ENCODE measurements at regions not wholly inside any gene's neighbourhood (a gene's known extent, or its start where the extent isn't known, plus 50 kb on each side); places are given as distances from the start of the nearest gene placed in this dataset.
"Not testable (repeated sequence)": the region's sequence is repeated elsewhere in the genome, so short reads cannot be mapped to it uniquely, and the experiment has no call there.

DNA sequence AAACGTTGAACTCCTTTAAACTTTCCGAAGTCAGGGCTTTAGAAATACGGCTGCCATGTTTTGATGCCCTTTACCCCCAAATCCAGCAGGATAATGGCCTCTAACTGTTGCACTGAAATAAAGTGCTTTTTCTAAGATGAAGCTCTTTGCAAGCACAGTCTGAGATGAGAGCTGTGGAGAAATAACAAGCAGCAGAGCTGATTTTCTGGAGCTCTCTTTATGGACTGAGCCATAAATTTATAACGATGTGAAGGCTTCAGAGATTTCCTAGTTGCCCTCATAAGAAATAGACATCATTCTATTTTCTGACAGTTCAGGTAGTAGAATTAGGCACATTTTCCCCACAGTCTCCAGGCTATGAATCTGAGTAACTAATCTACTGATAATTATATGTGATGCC is 567.3 kb downstream of the PDHA2 start:
- POLR2A ChIA-PET, result no interaction called here
- Histone ChIP-seq H3K36me3 (ENCODE audit: control insufficient read depth, insufficient read depth, low read length) (no peaks in the 10 kb centered on the region), H3K9me3 (ENCODE audit: control insufficient read depth, insufficient read depth, low read depth, low read length) (no peaks in the 10 kb centered on the region), H3K4me1 (ENCODE audit: control insufficient read depth, insufficient read depth, low read length) (no peaks in the 10 kb centered on the region), H3K4me3 (ENCODE audit: low read depth in 2 of 2, low read length in 2 of 2) (no peak overlapping the region), H3K27ac (ENCODE audit: low read length) (no peak overlapping the region), H3K27me3 (ENCODE audit: control insufficient read depth, insufficient read depth, low read length) (no peaks in the 10 kb centered on the region)
- DNase-seq (ENCODE audit: low read depth, low spot score), result no peak
- in situ Hi-C loops (cut with HindIII; ENCODE audit: low pct_unique_long_range_greater_than_20kb, low sequenced_read_pairs) (no loop called here), intact Hi-C loops (cut with micrococcal nuclease; ENCODE audit: unreplicated experiment) (no loop called here)
- no peak for ATAC-seq
- BruUV-seq (replicated peaks), result no TSS peak
- CTCF ChIA-PET, result interaction anchor here (0.6 kb wide), 1 partner anchor 558 kb away, joined by 5 read pairs; no protein-coding TSS in a partner anchor
- TF ChIP-seq TCF7L2 (IDR thresholded peaks at IDR 0.05; ENCODE audit: low read depth, low read length) (no peak), SIN3A (IDR thresholded peaks at IDR 0.05; ENCODE audit: borderline replicate concordance, insufficient read depth, low read depth, low read length) (no peak)
- TF ChIP-seq, protein P1, sequence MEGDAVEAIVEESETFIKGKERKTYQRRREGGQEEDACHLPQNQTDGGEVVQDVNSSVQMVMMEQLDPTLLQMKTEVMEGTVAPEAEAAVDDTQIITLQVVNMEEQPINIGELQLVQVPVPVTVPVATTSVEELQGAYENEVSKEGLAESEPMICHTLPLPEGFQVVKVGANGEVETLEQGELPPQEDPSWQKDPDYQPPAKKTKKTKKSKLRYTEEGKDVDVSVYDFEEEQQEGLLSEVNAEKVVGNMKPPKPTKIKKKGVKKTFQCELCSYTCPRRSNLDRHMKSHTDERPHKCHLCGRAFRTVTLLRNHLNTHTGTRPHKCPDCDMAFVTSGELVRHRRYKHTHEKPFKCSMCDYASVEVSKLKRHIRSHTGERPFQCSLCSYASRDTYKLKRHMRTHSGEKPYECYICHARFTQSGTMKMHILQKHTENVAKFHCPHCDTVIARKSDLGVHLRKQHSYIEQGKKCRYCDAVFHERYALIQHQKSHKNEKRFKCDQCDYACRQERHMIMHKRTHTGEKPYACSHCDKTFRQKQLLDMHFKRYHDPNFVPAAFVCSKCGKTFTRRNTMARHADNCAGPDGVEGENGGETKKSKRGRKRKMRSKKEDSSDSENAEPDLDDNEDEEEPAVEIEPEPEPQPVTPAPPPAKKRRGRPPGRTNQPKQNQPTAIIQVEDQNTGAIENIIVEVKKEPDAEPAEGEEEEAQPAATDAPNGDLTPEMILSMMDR (IDR thresholded peaks at IDR 0.05), result no peak

DNA sequence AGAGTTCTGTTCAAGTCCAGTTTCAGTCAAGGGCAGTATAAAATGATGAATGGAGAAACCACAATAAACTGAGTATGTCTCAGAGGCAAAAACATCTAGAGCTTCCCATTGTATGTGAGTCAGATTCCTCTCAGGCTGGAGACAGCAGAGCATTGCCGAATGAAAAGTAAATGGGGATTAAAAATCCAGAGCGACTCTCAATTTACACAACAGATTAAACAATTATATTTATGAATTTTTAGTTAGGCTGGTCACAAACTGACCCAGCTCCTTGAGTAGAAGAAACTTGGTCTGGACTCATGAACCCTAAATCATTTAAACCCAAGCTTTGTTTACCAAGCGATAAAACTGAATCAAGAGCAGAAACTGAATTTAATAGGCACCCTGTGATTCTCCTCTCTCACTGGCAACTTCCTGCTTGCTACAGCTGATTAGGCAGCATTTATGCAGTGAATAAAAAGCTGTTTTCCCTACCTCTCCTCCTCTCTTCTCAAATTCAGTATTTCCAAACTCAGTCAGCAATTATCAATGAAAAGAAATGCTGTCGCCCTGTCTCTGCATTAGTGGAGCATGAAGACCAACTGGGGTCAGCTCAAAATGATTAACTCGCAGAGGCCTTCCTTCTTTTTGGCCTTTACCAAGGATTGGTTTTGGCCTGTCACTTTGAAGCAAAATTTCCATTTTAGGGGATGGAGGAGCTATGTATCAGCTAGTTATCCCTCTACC is 568.0 kb downstream of the PDHA2 start:
- Histone ChIP-seq H3K4me1 (ENCODE audit: control insufficient read depth, insufficient read depth, low read length) (no peaks in the 10 kb centered on the region), H3K36me3 (ENCODE audit: control insufficient read depth, insufficient read depth, low read length) (no peaks in the 10 kb centered on the region), H3K27me3 (ENCODE audit: control insufficient read depth, insufficient read depth, low read length) (no peaks in the 10 kb centered on the region), H3K27ac (ENCODE audit: low read length) (no peak overlapping the region), H3K9me3 (ENCODE audit: control insufficient read depth, insufficient read depth, low read depth, low read length) (no peaks in the 10 kb centered on the region), H3K4me3 (ENCODE audit: low read depth in 2 of 2, low read length in 2 of 2) (no peak overlapping the region)
- DNase-seq (ENCODE audit: low read depth, low spot score), result no peak
- intact Hi-C loops (cut with micrococcal nuclease; ENCODE audit: unreplicated experiment), result no loop called here
- TF ChIP-seq TCF7L2 (IDR thresholded peaks at IDR 0.05; ENCODE audit: low read depth, low read length) (no peak), SIN3A (IDR thresholded peaks at IDR 0.05; ENCODE audit: borderline replicate concordance, insufficient read depth, low read depth, low read length) (no peak), POLR2AphosphoS5 (IDR thresholded peaks at IDR 0.05; ENCODE audit: low read depth, low read length) (no peak)
- TF ChIP-seq, protein P1 (IDR thresholded peaks at IDR 0.05), result no peak
- TF ChIP-seq, protein P2, sequence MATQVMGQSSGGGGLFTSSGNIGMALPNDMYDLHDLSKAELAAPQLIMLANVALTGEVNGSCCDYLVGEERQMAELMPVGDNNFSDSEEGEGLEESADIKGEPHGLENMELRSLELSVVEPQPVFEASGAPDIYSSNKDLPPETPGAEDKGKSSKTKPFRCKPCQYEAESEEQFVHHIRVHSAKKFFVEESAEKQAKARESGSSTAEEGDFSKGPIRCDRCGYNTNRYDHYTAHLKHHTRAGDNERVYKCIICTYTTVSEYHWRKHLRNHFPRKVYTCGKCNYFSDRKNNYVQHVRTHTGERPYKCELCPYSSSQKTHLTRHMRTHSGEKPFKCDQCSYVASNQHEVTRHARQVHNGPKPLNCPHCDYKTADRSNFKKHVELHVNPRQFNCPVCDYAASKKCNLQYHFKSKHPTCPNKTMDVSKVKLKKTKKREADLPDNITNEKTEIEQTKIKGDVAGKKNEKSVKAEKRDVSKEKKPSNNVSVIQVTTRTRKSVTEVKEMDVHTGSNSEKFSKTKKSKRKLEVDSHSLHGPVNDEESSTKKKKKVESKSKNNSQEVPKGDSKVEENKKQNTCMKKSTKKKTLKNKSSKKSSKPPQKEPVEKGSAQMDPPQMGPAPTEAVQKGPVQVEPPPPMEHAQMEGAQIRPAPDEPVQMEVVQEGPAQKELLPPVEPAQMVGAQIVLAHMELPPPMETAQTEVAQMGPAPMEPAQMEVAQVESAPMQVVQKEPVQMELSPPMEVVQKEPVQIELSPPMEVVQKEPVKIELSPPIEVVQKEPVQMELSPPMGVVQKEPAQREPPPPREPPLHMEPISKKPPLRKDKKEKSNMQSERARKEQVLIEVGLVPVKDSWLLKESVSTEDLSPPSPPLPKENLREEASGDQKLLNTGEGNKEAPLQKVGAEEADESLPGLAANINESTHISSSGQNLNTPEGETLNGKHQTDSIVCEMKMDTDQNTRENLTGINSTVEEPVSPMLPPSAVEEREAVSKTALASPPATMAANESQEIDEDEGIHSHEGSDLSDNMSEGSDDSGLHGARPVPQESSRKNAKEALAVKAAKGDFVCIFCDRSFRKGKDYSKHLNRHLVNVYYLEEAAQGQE (IDR thresholded peaks at IDR 0.05; ENCODE audit: insufficient read depth in 1 of 2, low read depth in 2 of 2, low read length in 1 of 2), result no peak
- POLR2A ChIA-PET, result interaction anchor here (0.6 kb wide), 1 partner anchor 467 kb away, joined by 3 read pairs; no protein-coding TSS in a partner anchor
- in situ Hi-C loops (cut with HindIII; ENCODE audit: low pct_unique_long_range_greater_than_20kb, low sequenced_read_pairs), result no loop called here
- CTCF ChIA-PET, result no interaction called here
- no peak for ATAC-seq
- no TSS peak for BruUV-seq (replicated peaks)

DNA sequence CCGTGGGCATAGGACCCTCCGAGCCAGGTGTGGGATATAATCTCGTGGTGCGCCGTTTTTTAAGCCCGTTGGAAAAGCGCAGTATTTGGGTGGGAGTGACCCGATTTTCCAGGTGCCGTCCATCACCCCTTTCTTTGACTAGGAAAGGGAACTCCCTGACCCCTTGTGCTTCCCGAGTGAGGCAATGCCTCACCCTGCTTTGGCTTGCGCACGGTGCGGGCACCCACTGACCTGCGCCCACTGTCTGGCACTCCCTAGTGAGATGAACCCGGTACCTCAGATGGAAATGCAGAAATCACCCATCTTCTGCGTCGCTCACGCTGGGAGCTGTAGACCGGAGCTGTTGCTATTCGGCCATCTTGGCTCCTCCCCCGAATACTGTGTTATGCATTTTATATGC is 575.0 kb downstream of the PDHA2 start:
- H3K4me3 ChIP-seq (ENCODE audit: low read depth in 2 of 2, low read length in 2 of 2); H3K27ac ChIP-seq (ENCODE audit: low read length); in situ Hi-C loops (cut with HindIII; ENCODE audit: low pct_unique_long_range_greater_than_20kb, low sequenced_read_pairs); H3K27me3 ChIP-seq (ENCODE audit: control insufficient read depth, insufficient read depth, low read length); H3K4me1 ChIP-seq (ENCODE audit: control insufficient read depth, insufficient read depth, low read length); H3K36me3 ChIP-seq (ENCODE audit: control insufficient read depth, insufficient read depth, low read length); H3K9me3 ChIP-seq (ENCODE audit: control insufficient read depth, insufficient read depth, low read depth, low read length); intact Hi-C loops (cut with micrococcal nuclease; ENCODE audit: unreplicated experiment); POLR2A ChIA-PET; DNase-seq (ENCODE audit: low read depth, low spot score); CTCF ChIA-PET; ATAC-seq; BruUV-seq (replicated peaks): not testable (repeated sequence)

Measured in Panc1 (cell line).